Activated T-cell treated with anti-CD3 and anti-CD28 coated beads, Interleukin-2, amount 50 U/mL, for 72 hours (primary cell): ENCODE measurements at regions not wholly inside any gene's neighbourhood (a gene's known extent, or its start where the extent isn't known, plus 50 kb on each side); places are given as distances from the start of the nearest gene placed in this dataset.
"Not testable (repeated sequence)": the region's sequence is repeated elsewhere in the genome, so short reads cannot be mapped to it uniquely, and the experiment has no call there.

Source experiments
- ATAC-seq, 2 donors: fragments of 150-1000 bp; cut with Tn5 transposase; replicated peaks in 1 of 2; 2 replicates each; pipeline ENCODE4 v1.10.0; 2021; ENCODE audit warnings: moderate library complexity in 2 of 2, mild to moderate bottlenecking in 1 of 2
- DNase-seq, 2 donors: peaks; one replicate each; pipeline ENCODE4 v3.0.0; 2021 to 2022; ENCODE audit warnings: mixed read lengths in 1 of 2
- H3K27ac Mint-ChIP-seq: one replicate; pipeline ENCODE4 v1.8.0; 2022; ENCODE audit warnings: mild to moderate bottlenecking, moderate library complexity, mixed read lengths
- H3K27me3 Mint-ChIP-seq: one replicate; pipeline ENCODE4 v1.8.0; 2022; ENCODE audit warnings: low read depth, mixed read lengths
- H3K36me3 Mint-ChIP-seq, 2 donors: one replicate each; pipeline ENCODE4 v1.8.0; 2022; ENCODE audit warnings: mixed read lengths in 2 of 2, mild to moderate bottlenecking in 1 of 2; ENCODE audit not compliant: insufficient read depth in 2 of 2
- H3K4me1 Mint-ChIP-seq: one replicate; pipeline ENCODE4 v1.8.0; 2022; ENCODE audit warnings: low read depth, mixed read lengths
- H3K4me3 Mint-ChIP-seq, 2 donors: one replicate each; pipeline ENCODE4 v1.8.0; 2022; ENCODE audit warnings: mild to moderate bottlenecking in 2 of 2, mixed read lengths in 2 of 2, moderate library complexity in 2 of 2
- H3K9me3 Mint-ChIP-seq, 2 donors: one replicate each; pipeline ENCODE4 v1.8.0; 2022; ENCODE audit warnings: mixed read lengths in 2 of 2

- H3K27ac Mint-ChIP-seq = no peak overlapping the region
- H3K9me3 Mint-ChIP-seq = no peaks in the 10 kb centered on the region
- DNase-seq (no peak), ATAC-seq (no peak)
- no peaks in the 10 kb centered on the region for H3K27me3 Mint-ChIP-seq
- no peaks in the 10 kb centered on the region for H3K4me1 Mint-ChIP-seq
- H3K4me3 Mint-ChIP-seq = no peak overlapping the region
- no peaks in the 10 kb centered on the region for H3K36me3 Mint-ChIP-seq
Observed at GRCh38 chr10:31187607-31188210, 131.3 kb upstream of the ZEB1 start.

- no peaks in the 10 kb centered on the region for H3K9me3 Mint-ChIP-seq
- H3K27me3 Mint-ChIP-seq = no peaks in the 10 kb centered on the region
- no peak overlapping the region for H3K4me3 Mint-ChIP-seq
- no peak overlapping the region for H3K27ac Mint-ChIP-seq
- H3K4me1 Mint-ChIP-seq = no peaks in the 10 kb centered on the region
- H3K36me3 Mint-ChIP-seq = no peaks in the 10 kb centered on the region
- no peak for DNase-seq
- ATAC-seq = no peak
Observed at GRCh38 chr10:31188792-31189406, 130.1 kb upstream of the ZEB1 start.

GRCh38 chr10:31190488-31190887 is 128.5 kb upstream of the ZEB1 start:
- Mint-ChIP-seq H3K4me1 (no peaks in the 10 kb centered on the region), H3K36me3 (no peaks in the 10 kb centered on the region), H3K4me3 (no peak overlapping the region), H3K9me3 (no peaks in the 10 kb centered on the region), H3K27me3 (no peaks in the 10 kb centered on the region), H3K27ac (no peak overlapping the region)
- DNase-seq (no peak), ATAC-seq (no peak)

- no peaks in the 10 kb centered on the region for H3K27me3 Mint-ChIP-seq
- no peak overlapping the region for H3K27ac Mint-ChIP-seq
- H3K4me3 Mint-ChIP-seq = no peak overlapping the region
- no peaks in the 10 kb centered on the region for H3K9me3 Mint-ChIP-seq
- no peak for ATAC-seq
- H3K4me1 Mint-ChIP-seq = no peaks in the 10 kb centered on the region
- H3K36me3 Mint-ChIP-seq = no peaks in the 10 kb centered on the region
- DNase-seq = no peak
Observed at GRCh38 chr10:31192475-31192874, 126.5 kb upstream of the ZEB1 start.

GRCh38 chr10:31194986-31195385 is 124.0 kb upstream of the ZEB1 start:
- no peak for DNase-seq
- Mint-ChIP-seq H3K9me3 (no peaks in the 10 kb centered on the region), H3K27me3 (no peaks in the 10 kb centered on the region), H3K36me3 (no peaks in the 10 kb centered on the region), H3K4me3 (no peak overlapping the region), H3K4me1 (no peaks in the 10 kb centered on the region), H3K27ac (no peak overlapping the region)
- no peak for ATAC-seq

- Mint-ChIP-seq H3K9me3 (no peaks in the 10 kb centered on the region), H3K27ac (no peak overlapping the region), H3K27me3 (no peaks in the 10 kb centered on the region), H3K4me3 (no peak overlapping the region), H3K4me1 (no peaks in the 10 kb centered on the region), H3K36me3 (no peaks in the 10 kb centered on the region)
- no peak for ATAC-seq
- DNase-seq = no peak
Observed at GRCh38 chr10:31197886-31198285, 121.1 kb upstream of the ZEB1 start.

- H3K27ac Mint-ChIP-seq = no peak overlapping the region
- no peaks in the 10 kb centered on the region for H3K4me1 Mint-ChIP-seq
- ATAC-seq (no peak), DNase-seq (no peak)
- H3K27me3 Mint-ChIP-seq = no peaks in the 10 kb centered on the region
- no peaks in the 10 kb centered on the region for H3K36me3 Mint-ChIP-seq
- H3K9me3 Mint-ChIP-seq = peaks cover 2% of the 10 kb centered on the region in 2 donors
- H3K4me3 Mint-ChIP-seq = no peak overlapping the region
Observed at GRCh38 chr10:31204090-31204489, 114.9 kb upstream of the ZEB1 start.

GRCh38 chr10:31207636-31208035 is 111.4 kb upstream of the ZEB1 start:
- H3K4me3 Mint-ChIP-seq = no peak overlapping the region
- ATAC-seq = no peak
- no peaks in the 10 kb centered on the region for H3K4me1 Mint-ChIP-seq
- DNase-seq = no peak
- no peaks in the 10 kb centered on the region for H3K36me3 Mint-ChIP-seq
- H3K27me3 Mint-ChIP-seq = no peaks in the 10 kb centered on the region
- H3K9me3 Mint-ChIP-seq = peaks cover 2% of the 10 kb centered on the region in 2 donors
- no peak overlapping the region for H3K27ac Mint-ChIP-seq

- no peak for ATAC-seq
- H3K4me3 Mint-ChIP-seq = no peak overlapping the region
- no peaks in the 10 kb centered on the region for H3K4me1 Mint-ChIP-seq
- DNase-seq = no peak
- no peaks in the 10 kb centered on the region for H3K36me3 Mint-ChIP-seq
- peaks cover 2% of the 10 kb centered on the region in 2 donors for H3K9me3 Mint-ChIP-seq
- no peaks in the 10 kb centered on the region for H3K27me3 Mint-ChIP-seq
- no peak overlapping the region for H3K27ac Mint-ChIP-seq
Observed at GRCh38 chr10:31209478-31209877, 109.5 kb upstream of the ZEB1 start.

GRCh38 chr10:31210190-31210589 is 108.8 kb upstream of the ZEB1 start:
- Mint-ChIP-seq H3K27me3 (no peaks in the 10 kb centered on the region), H3K27ac (no peak overlapping the region), H3K4me3 (no peak overlapping the region), H3K9me3 (no peaks in the 10 kb centered on the region), H3K4me1 (no peaks in the 10 kb centered on the region), H3K36me3 (no peaks in the 10 kb centered on the region)
- no peak for DNase-seq
- ATAC-seq = no peak

GRCh38 chr10:31213959-31214358 is 105.1 kb upstream of the ZEB1 start:
- Mint-ChIP-seq H3K36me3 (no peaks in the 10 kb centered on the region), H3K4me3 (no peak overlapping the region), H3K4me1 (no peaks in the 10 kb centered on the region), H3K27me3 (no peaks in the 10 kb centered on the region), H3K9me3 (no peaks in the 10 kb centered on the region), H3K27ac (no peak overlapping the region)
- DNase-seq (no peak), ATAC-seq (no peak)

GRCh38 chr10:31215052-31215451 is 104.0 kb upstream of the ZEB1 start:
- no peaks in the 10 kb centered on the region for H3K27me3 Mint-ChIP-seq
- H3K4me1 Mint-ChIP-seq = no peaks in the 10 kb centered on the region
- DNase-seq = no peak
- no peak for ATAC-seq
- H3K27ac Mint-ChIP-seq = no peak overlapping the region
- H3K36me3 Mint-ChIP-seq = no peaks in the 10 kb centered on the region
- no peaks in the 10 kb centered on the region for H3K9me3 Mint-ChIP-seq
- no peak overlapping the region for H3K4me3 Mint-ChIP-seq

- no peak for ATAC-seq
- Mint-ChIP-seq H3K9me3 (no peaks in the 10 kb centered on the region), H3K4me1 (no peaks in the 10 kb centered on the region), H3K27me3 (no peaks in the 10 kb centered on the region), H3K27ac (no peak overlapping the region), H3K4me3 (no peak overlapping the region), H3K36me3 (no peaks in the 10 kb centered on the region)
- no peak for DNase-seq
Observed at GRCh38 chr10:31219306-31219705, 99.7 kb upstream of the ZEB1 start.

GRCh38 chr10:31228780-31229179 is 90.2 kb upstream of the ZEB1 start:
- not testable (repeated sequence) for ATAC-seq, H3K4me1 Mint-ChIP-seq, H3K27ac Mint-ChIP-seq, H3K36me3 Mint-ChIP-seq, DNase-seq, H3K27me3 Mint-ChIP-seq, H3K4me3 Mint-ChIP-seq
- H3K9me3 Mint-ChIP-seq = peaks cover 5 to 13% of the 10 kb centered on the region in 2 donors
